H1 (cell line): ENCODE measurements at regions not wholly inside any gene's neighbourhood (a gene's known extent, or its start where the extent isn't known, plus 50 kb on each side); places are given as distances from the start of the nearest gene placed in this dataset.

Source experiments
- CBX8 ChIP-seq: fragments of 300-800, 300-1000 bp; sonication (generic); IDR thresholded peaks from 2 replicates; pipeline ENCODE4 v1.7.1; 2016; ENCODE audit warnings: low read depth, low read length, borderline replicate concordance
- EZH2 ChIP-seq: fragments of 200-600 bp; sonication (generic); IDR thresholded peaks from 2 replicates; pipeline ENCODE4 v1.7.1; 2012; ENCODE audit warnings: low read depth, mild to moderate bottlenecking, moderate library complexity, low read length, inconsistent platforms; ENCODE audit not compliant: severe bottlenecking
- KDM5A ChIP-seq: fragments of 200-600 bp; IDR thresholded peaks from 2 replicates; pipeline ENCODE4 v1.7.1; 2012; ENCODE audit warnings: mild to moderate bottlenecking, low read length, inconsistent platforms, mixed read lengths
- MAFK ChIP-seq: IDR thresholded peaks from 2 replicates; pipeline ENCODE4 v1.6.1; 2012; ENCODE audit warnings: low read depth, mild to moderate bottlenecking, improper control_type of control experiment, low read length
- POLR2A ChIP-seq, 2 experiments: IDR thresholded peaks; 1 replicate in 1 of 2; 2 replicates in 1 of 2; pipeline ENCODE4 v1.6.1; 2011; ENCODE audit warnings: low read depth in 2 of 2, low read length in 2 of 2, mild to moderate bottlenecking in 2 of 2; ENCODE audit errors: control extremely low read depth in 1 of 2
- POLR2AphosphoS5 ChIP-seq: IDR thresholded peaks from 2 replicates; pipeline ENCODE4 v1.6.1; 2011; ENCODE audit warnings: low read depth, low read length
- POU5F1 ChIP-seq: IDR thresholded peaks from 2 replicates; pipeline ENCODE4 v1.6.1; 2011; ENCODE audit warnings: low read depth, mild to moderate bottlenecking, low read length, moderate library complexity
- RAD21 ChIP-seq, 2 experiments: IDR thresholded peaks in 1 of 2; conservative IDR thresholded peaks in 1 of 2; 2 replicates each; pipeline ENCODE4 v1.6.1; 2011; ENCODE audit warnings: low read depth in 2 of 2, low read length in 2 of 2, improper control_type of control experiment in 1 of 2, inconsistent platforms in 1 of 2, mild to moderate bottlenecking in 1 of 2, moderate library complexity in 1 of 2
- RFX5 ChIP-seq: IDR thresholded peaks from 2 replicates; pipeline ENCODE4 v1.6.1; 2011; ENCODE audit warnings: low read depth, low read length, improper control_type of control experiment, borderline replicate concordance
- SRF ChIP-seq: IDR thresholded peaks from 2 replicates; pipeline ENCODE4 v1.6.1; 2011; ENCODE audit warnings: mild to moderate bottlenecking, low read depth, low read length, moderate library complexity
- TF ChIP-seq, protein P1 (sequence below), 3 experiments: IDR thresholded peaks; 1 replicate in 2 of 3; 2 replicates in 1 of 3; pipeline versions ENCODE4 v1.5.1 to v1.6.1; 2011; ENCODE audit warnings: low read length in 3 of 3, mild to moderate bottlenecking in 3 of 3, inconsistent platforms in 2 of 3, low read depth in 1 of 3, moderate library complexity in 1 of 3; ENCODE audit not compliant: insufficient read depth in 1 of 3; ENCODE audit errors: control extremely low read depth in 1 of 3

DNA sequence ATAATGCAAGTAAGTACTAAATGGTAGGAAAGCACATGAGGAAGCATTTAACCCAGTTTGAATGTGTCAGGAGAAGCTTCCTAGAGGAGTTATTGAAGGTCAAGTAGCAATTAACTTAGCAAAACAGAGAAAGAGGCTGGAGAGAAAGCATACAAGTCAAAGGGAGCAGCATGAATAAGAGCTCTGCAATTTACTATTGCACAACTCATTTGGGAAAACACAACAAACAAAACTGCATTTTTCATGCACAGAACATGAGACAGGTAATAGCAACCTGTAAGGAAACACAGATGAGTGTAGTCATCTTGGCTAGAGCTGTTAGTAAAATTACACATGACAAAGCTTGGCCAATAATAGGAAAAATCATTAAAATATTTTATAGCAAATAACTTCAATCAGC lies 538.1 kb downstream of the PPP4R3C start:
- TF ChIP-seq RAD21 (IDR thresholded peaks at IDR 0.05 in 1 of 2, conservative IDR thresholded peaks at IDR 0.05 in 1 of 2; ENCODE audit: low read depth in 2 of 2, low read length in 2 of 2) (no peak), MAFK (no peak), POLR2AphosphoS5 (no peak), CBX8 (no peak), POU5F1 (no peak), RFX5 (no peak), EZH2 (no peak), SRF (no peak), POLR2A (IDR thresholded peaks at IDR 0.05; ENCODE audit: control extremely low read depth in 1 of 2, low read depth in 2 of 2, low read length in 2 of 2) (no peak), KDM5A (no peak)
- TF ChIP-seq, protein P1, sequence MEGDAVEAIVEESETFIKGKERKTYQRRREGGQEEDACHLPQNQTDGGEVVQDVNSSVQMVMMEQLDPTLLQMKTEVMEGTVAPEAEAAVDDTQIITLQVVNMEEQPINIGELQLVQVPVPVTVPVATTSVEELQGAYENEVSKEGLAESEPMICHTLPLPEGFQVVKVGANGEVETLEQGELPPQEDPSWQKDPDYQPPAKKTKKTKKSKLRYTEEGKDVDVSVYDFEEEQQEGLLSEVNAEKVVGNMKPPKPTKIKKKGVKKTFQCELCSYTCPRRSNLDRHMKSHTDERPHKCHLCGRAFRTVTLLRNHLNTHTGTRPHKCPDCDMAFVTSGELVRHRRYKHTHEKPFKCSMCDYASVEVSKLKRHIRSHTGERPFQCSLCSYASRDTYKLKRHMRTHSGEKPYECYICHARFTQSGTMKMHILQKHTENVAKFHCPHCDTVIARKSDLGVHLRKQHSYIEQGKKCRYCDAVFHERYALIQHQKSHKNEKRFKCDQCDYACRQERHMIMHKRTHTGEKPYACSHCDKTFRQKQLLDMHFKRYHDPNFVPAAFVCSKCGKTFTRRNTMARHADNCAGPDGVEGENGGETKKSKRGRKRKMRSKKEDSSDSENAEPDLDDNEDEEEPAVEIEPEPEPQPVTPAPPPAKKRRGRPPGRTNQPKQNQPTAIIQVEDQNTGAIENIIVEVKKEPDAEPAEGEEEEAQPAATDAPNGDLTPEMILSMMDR (IDR thresholded peaks at IDR 0.05; ENCODE audit: control extremely low read depth in 1 of 3, insufficient read depth in 1 of 3, low read depth in 1 of 3, low read length in 3 of 3), result no peak
